KMS-11 (cell line): ENCODE measurements at regions not wholly inside any gene's neighbourhood (a gene's known extent, or its start where the extent isn't known, plus 50 kb on each side); places are given as distances from the start of the nearest gene placed in this dataset.

Experiments used
- H2AFZ ChIP-seq: fragments of 200-600 bp; sonication (generic); 2 replicates; pipeline ENCODE4 v1.6.1; 2016; ENCODE audit warnings: antibody characterized with exemption, mixed run types, low read depth
- H3K27ac ChIP-seq: fragments of 200-600 bp; sonication (generic); 2 replicates; pipeline ENCODE4 v1.6.1; 2016; ENCODE audit warnings: mild to moderate bottlenecking, mixed run types
- H3K27me3 ChIP-seq: fragments of 200-600 bp; sonication (generic); 2 replicates; pipeline ENCODE4 v1.6.1; 2017; ENCODE audit warnings: mild to moderate bottlenecking, low read depth, mixed run types, moderate library complexity; ENCODE audit not compliant: insufficient read depth
- H3K36me3 ChIP-seq: fragments of 200-600 bp; sonication (generic); 2 replicates; pipeline ENCODE4 v1.6.1; 2017; ENCODE audit warnings: mild to moderate bottlenecking, mixed run types; ENCODE audit not compliant: insufficient read depth
- H3K4me1 ChIP-seq: fragments of 200-600 bp; sonication (generic); 2 replicates; pipeline ENCODE4 v1.6.1; 2016; ENCODE audit warnings: mild to moderate bottlenecking, low read depth, mixed run types; ENCODE audit not compliant: poor library complexity, severe bottlenecking
- H3K4me2 ChIP-seq: fragments of 200-600 bp; sonication (generic); 2 replicates; pipeline ENCODE4 v1.7.0; 2016; ENCODE audit warnings: mild to moderate bottlenecking, mixed run types
- H3K4me3 ChIP-seq: fragments of 200-600 bp; sonication (generic); IDR thresholded peaks from 2 replicates; pipeline ENCODE4 v1.6.1; 2017; ENCODE audit warnings: low read depth, low read length, mixed read lengths; ENCODE audit not compliant: insufficient read depth
- H3K79me2 ChIP-seq: fragments of 200-600 bp; sonication (generic); 2 replicates; pipeline ENCODE4 v1.6.1; 2016; ENCODE audit warnings: low read depth, mixed run types; ENCODE audit not compliant: insufficient read depth
- H3K9ac ChIP-seq: fragments of 200-600 bp; sonication (generic); 2 replicates; pipeline ENCODE4 v1.6.1; 2016; ENCODE audit warnings: mild to moderate bottlenecking, mixed run types
- H4K20me1 ChIP-seq: fragments of 200-600 bp; sonication (generic); 2 replicates; pipeline ENCODE4 v1.6.1; 2016; ENCODE audit warnings: mild to moderate bottlenecking, mixed run types; ENCODE audit not compliant: insufficient read depth
- CTCF ChIP-seq: fragments of 200-600 bp; sonication (generic); conservative IDR thresholded peaks from 2 replicates; pipeline ENCODE4 v1.6.1; 2017; ENCODE audit warnings: low read depth, mild to moderate bottlenecking, antibody characterized with exemption, low read length, moderate library complexity, mixed read lengths

- Histone ChIP-seq H3K27ac (no peak overlapping the region), H4K20me1 (no peaks in the 10 kb centered on the region), H3K4me3 (no peak overlapping the region), H3K4me2 (no peak overlapping the region), H2AFZ (no peak overlapping the region), H3K36me3 (no peaks in the 10 kb centered on the region), H3K79me2 (no peaks in the 10 kb centered on the region), H3K4me1 (no peaks in the 10 kb centered on the region), H3K9ac (no peak overlapping the region), H3K27me3 (no peaks in the 10 kb centered on the region)
- no peak for TF ChIP-seq CTCF
These were observed 99.4 kb upstream of the BCL11A start for GRCh38 chr2:60652832-60653340.

- no peaks in the 10 kb centered on the region for H3K27me3 ChIP-seq
- no peak overlapping the region for H2AFZ ChIP-seq
- no peaks in the 10 kb centered on the region for H4K20me1 ChIP-seq
- H3K79me2 ChIP-seq: no peaks in the 10 kb centered on the region
- no peak overlapping the region for H3K4me2 ChIP-seq
- H3K4me1 ChIP-seq: no peaks in the 10 kb centered on the region
- no peak overlapping the region for H3K4me3 ChIP-seq
- H3K9ac ChIP-seq: no peak overlapping the region
- no peaks in the 10 kb centered on the region for H3K36me3 ChIP-seq
- no peak overlapping the region for H3K27ac ChIP-seq
- no peak for TF ChIP-seq CTCF
These were observed 98.4 kb upstream of the PAPOLG start for GRCh38 chr2:60657673-60658072.

DNA sequence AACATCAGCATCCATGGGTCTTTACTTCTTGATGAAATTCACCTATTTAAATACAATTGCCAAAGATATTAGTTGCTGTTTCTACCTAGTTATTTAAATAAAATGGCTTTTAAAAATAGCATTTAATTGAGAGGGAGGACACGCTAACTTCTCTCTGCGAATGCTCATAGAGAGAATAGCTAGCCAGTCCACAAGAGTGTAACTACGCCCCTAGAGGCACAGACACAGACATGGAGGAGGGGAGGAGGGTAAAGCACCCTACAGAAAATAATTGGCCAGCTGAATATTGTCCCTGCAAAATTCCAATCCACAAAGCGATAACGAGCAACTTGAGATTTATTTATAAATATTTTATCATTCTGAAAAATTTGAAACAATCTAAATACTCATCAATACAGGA lies 97.0 kb upstream of the PAPOLG start:
- no peak overlapping the region for H3K4me2 ChIP-seq
- no peak overlapping the region for H3K9ac ChIP-seq
- no peaks in the 10 kb centered on the region for H3K36me3 ChIP-seq
- no peaks in the 10 kb centered on the region for H3K4me1 ChIP-seq
- H3K79me2 ChIP-seq: no peaks in the 10 kb centered on the region
- no peak overlapping the region for H2AFZ ChIP-seq
- TF ChIP-seq CTCF: no peak
- H3K27me3 ChIP-seq: no peaks in the 10 kb centered on the region
- H4K20me1 ChIP-seq: no peaks in the 10 kb centered on the region
- H3K4me3 ChIP-seq: no peak overlapping the region
- no peak overlapping the region for H3K27ac ChIP-seq

DNA sequence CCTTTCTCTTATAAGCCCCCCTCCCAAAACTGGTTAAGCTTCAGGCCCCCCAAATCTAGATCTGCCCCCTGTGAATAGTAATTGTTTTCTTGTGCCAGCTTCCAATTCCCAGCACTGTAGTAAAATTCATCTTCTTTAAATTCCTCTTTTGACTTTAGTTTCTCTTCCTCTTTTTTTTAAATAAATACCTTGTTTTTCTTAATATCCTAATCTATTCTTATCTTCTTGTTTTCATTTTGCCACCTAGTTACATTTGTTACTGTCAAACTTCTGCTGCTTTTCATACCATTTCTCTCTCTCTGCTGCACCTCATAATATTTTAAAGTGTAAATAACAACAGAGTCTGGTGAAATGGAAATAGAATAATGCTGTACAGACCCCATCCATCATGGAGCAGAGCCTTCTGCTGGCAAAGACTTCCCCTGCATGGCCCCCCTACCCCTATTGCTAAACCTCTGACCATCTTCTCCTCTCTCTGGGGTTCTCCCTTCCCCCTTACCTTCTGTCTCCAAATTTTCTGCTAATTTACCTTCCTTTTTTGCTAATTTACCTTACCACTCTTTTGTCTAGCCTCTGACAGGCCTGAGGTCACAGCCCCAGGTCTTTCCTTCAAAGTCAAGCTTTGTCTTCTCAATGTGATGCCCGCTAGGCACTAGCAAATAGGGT lies 94.9 kb upstream of the PAPOLG start:
- Histone ChIP-seq H3K79me2 (no peaks in the 10 kb centered on the region), H3K4me2 (no peak overlapping the region), H3K27ac (no peak overlapping the region), H2AFZ (no peak overlapping the region), H3K9ac (no peak overlapping the region), H3K4me3 (no peak overlapping the region), H4K20me1 (no peaks in the 10 kb centered on the region), H3K27me3 (no peaks in the 10 kb centered on the region), H3K36me3 (no peaks in the 10 kb centered on the region), H3K4me1 (no peaks in the 10 kb centered on the region)
- TF ChIP-seq CTCF: no peak
